A673 (cell line): ENCODE measurements at regions not wholly inside any gene's neighbourhood (a gene's known extent, or its start where the extent isn't known, plus 50 kb on each side); places are given as distances from the start of the nearest gene placed in this dataset.

ENCODE experiments used
- BruUV-seq: library from RNA; stranded (reverse); fragments of 400-500 nt; replicated peaks from 2 replicates; lab custom pipeline; 2021; lab: Mats Ljungman, UMichigan
- CTCF ChIA-PET: fragments of 300-600 bp; sonication (Branson Sonifier 250); formaldehyde crosslinking; loops from one replicate; lab custom pipeline; 2022; ENCODE audit warnings: antibody characterized with exemption; lab: Charles Lee
- POLR2A ChIA-PET: fragments of 300-600 bp; sonication (Branson Sonifier 250); formaldehyde crosslinking; loops from one replicate; lab custom pipeline; 2022; ENCODE audit warnings: antibody characterized with exemption; ENCODE audit not compliant: low non-redundant PET; lab: Charles Lee
- DNase-seq: peaks from one replicate; pipeline ENCODE4 v3.0.0-alpha.2; 2015; ENCODE audit warnings: low spot score
- H3K27ac ChIP-seq: fragments of 200-600 bp; sonication (generic); 2 replicates; pipeline ENCODE4 v1.5.1; 2016; ENCODE audit warnings: mixed run types, low read depth, mild to moderate bottlenecking, mixed read lengths, antibody characterized with exemption, low read length; ENCODE audit not compliant: poor library complexity, severe bottlenecking
- H3K27me3 ChIP-seq: fragments of 200-600 bp; sonication (generic); replicated peaks from 2 replicates; pipeline ENCODE4 v1.6.1; 2017; ENCODE audit warnings: mixed run types, low read depth, mild to moderate bottlenecking, mixed read lengths, antibody characterized with exemption, low read length; ENCODE audit not compliant: insufficient read depth, poor library complexity
- H3K36me3 ChIP-seq: fragments of 200-600 bp; sonication (generic); 2 replicates; pipeline ENCODE4 v1.6.1; 2016; ENCODE audit warnings: mixed run types, mild to moderate bottlenecking, mixed read lengths, antibody characterized with exemption, low read length; ENCODE audit not compliant: insufficient read depth, poor library complexity, severe bottlenecking
- H3K4me1 ChIP-seq: fragments of 200-600 bp; sonication (generic); 2 replicates; pipeline ENCODE4 v1.6.1; 2017; ENCODE audit warnings: mixed run types, mild to moderate bottlenecking, mixed read lengths, antibody characterized with exemption, low read length; ENCODE audit not compliant: insufficient read depth, poor library complexity, severe bottlenecking
- H3K4me3 ChIP-seq: fragments of 200-600 bp; sonication (generic); 2 replicates; pipeline ENCODE4 v1.5.1; 2016; ENCODE audit warnings: low read depth, mixed run types, mild to moderate bottlenecking, mixed read lengths, low read length; ENCODE audit not compliant: poor library complexity, severe bottlenecking
- H3K9me3 ChIP-seq: fragments of 200-600 bp; sonication (generic); 2 replicates; pipeline ENCODE4 v1.6.1; 2016; ENCODE audit warnings: mixed run types, low read depth, mild to moderate bottlenecking, mixed read lengths, antibody characterized with exemption, low read length; ENCODE audit not compliant: poor library complexity, severe bottlenecking
- EZH2 ChIP-seq: fragments of 200-600 bp; sonication (generic); IDR thresholded peaks from 2 replicates; pipeline ENCODE4 v1.6.1; 2017; ENCODE audit warnings: borderline replicate concordance, low read depth, mild to moderate bottlenecking, mixed read lengths, antibody characterized with exemption, low read length; ENCODE audit not compliant: poor library complexity, severe bottlenecking
- intact Hi-C: fragments of 100-400 bp; cut with micrococcal nuclease; formaldehyde crosslinking; loops from one replicate; pipeline ENCODE4 v1.10.0; 2022; ENCODE audit not compliant: unreplicated experiment
- TF ChIP-seq, protein P1 (sequence below): fragments of 300-800, 200-600 bp; sonication (generic); conservative IDR thresholded peaks from 2 replicates; pipeline ENCODE4 v1.5.1; 2017; ENCODE audit warnings: low read depth, mild to moderate bottlenecking, antibody characterized with exemption, low read length, moderate library complexity, mixed read lengths

DNA sequence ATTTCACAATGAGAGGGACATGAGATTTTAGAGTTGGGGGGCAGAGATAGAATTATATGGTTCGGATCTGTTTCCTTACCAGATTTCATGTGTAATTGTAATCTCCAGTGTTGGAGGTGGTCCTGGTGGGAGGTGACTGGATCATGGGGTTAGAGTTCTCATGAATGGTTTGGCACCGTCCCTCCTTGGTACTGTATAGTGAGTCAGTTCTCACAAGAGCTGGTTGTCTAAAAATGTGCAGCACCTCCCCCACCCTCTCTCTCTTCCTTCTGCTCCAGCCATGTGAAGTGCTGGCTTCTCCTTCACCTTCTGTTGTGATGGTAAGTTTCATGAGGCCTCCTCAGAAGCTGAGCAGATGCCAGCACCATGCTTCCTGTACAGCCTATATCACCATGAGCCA lies 138.1 kb downstream of the SCG2 start:
- peaks cover 14% of the 10 kb centered on the region for H3K4me1 ChIP-seq
- no TSS peak for BruUV-seq
- H3K27me3 ChIP-seq: no peaks in the 10 kb centered on the region
- CTCF ChIA-PET: no interaction called here
- H3K36me3 ChIP-seq: no peaks in the 10 kb centered on the region
- intact Hi-C loops: no loop called here
- peaks cover 25% of the 10 kb centered on the region for H3K9me3 ChIP-seq
- TF ChIP-seq EZH2: no peak
- TF ChIP-seq, protein P1, sequence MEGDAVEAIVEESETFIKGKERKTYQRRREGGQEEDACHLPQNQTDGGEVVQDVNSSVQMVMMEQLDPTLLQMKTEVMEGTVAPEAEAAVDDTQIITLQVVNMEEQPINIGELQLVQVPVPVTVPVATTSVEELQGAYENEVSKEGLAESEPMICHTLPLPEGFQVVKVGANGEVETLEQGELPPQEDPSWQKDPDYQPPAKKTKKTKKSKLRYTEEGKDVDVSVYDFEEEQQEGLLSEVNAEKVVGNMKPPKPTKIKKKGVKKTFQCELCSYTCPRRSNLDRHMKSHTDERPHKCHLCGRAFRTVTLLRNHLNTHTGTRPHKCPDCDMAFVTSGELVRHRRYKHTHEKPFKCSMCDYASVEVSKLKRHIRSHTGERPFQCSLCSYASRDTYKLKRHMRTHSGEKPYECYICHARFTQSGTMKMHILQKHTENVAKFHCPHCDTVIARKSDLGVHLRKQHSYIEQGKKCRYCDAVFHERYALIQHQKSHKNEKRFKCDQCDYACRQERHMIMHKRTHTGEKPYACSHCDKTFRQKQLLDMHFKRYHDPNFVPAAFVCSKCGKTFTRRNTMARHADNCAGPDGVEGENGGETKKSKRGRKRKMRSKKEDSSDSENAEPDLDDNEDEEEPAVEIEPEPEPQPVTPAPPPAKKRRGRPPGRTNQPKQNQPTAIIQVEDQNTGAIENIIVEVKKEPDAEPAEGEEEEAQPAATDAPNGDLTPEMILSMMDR: no peak
- no peak overlapping the region for H3K27ac ChIP-seq
- no peak for DNase-seq
- H3K4me3 ChIP-seq: no peak overlapping the region
- POLR2A ChIA-PET: no interaction called here

DNA sequence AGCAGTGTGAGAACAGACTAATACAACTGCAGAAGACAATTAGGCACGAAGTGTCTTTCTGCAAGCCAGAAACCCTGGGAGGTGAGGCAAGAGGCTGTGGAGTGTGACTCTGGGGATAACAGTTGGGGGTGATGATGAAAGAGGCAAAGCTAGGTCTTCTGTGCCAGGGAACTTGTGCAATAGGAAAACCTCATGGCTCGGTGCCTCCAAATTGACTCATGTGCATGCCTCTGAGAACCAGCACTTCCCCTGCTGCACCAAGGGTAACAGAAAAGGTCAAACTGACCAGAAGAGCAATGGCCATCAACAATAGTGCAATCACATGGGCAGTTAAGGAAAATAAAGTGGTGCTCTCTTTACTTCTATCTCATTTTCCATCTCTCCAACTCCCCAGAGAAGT lies 136.4 kb downstream of the SCG2 start:
- BruUV-seq: no TSS peak
- Histone ChIP-seq H3K36me3 (no peaks in the 10 kb centered on the region), H3K27me3 (no peaks in the 10 kb centered on the region), H3K4me3 (no peak overlapping the region), H3K9me3 (peaks cover 25% of the 10 kb centered on the region), H3K4me1 (peaks cover 3% of the 10 kb centered on the region), H3K27ac (no peak overlapping the region)
- CTCF ChIA-PET: no interaction called here
- intact Hi-C loops: no loop called here
- peak; percentile 86 for DNase-seq
- POLR2A ChIA-PET: no interaction called here
- TF ChIP-seq, protein P1: no peak

DNA sequence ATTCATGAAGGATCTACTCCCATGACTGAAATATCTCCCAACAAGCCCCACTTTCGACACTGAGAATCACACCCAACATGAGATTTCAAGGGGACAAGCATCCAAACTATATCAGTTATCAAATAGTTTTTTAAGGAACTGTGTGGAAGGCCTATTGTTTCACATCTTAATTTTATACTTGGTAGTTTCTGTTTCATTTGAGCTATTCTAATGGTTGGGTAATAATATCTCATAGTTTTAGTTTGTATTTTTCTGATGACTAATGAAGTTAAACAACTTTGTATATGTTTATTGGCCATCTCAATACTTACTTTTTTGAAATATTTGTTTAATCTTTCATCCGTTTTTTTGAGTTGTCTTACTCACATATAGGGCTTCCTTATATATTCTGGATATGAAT lies 135.0 kb downstream of the SCG2 start:
- no peak for DNase-seq

More for the DNA sequence above, 135.0 kb downstream of the SCG2 start:
- no peak for TF ChIP-seq EZH2
- TF ChIP-seq, protein P1: no peak
- Histone ChIP-seq H3K27me3 (no peaks in the 10 kb centered on the region), H3K4me1 (peaks cover 3% of the 10 kb centered on the region), H3K27ac (no peak overlapping the region), H3K9me3 (peaks cover 20% of the 10 kb centered on the region), H3K4me3 (no peak overlapping the region), H3K36me3 (no peaks in the 10 kb centered on the region)
- no TSS peak for BruUV-seq
- POLR2A ChIA-PET: no interaction called here
- CTCF ChIA-PET: no interaction called here
- intact Hi-C loops: no loop called here
